GM12878 (cell line): ENCODE measurements at regions not wholly inside any gene's neighbourhood (a gene's known extent, or its start where the extent isn't known, plus 50 kb on each side); places are given as distances from the start of the nearest gene placed in this dataset.

Experiments used
- ATAC-seq: fragments of 200-7000 bp; cut with Tn5 transposase; 3 replicates; pipeline ENCODE4 v1.9.1; 2020; ENCODE audit warnings: mild to moderate bottlenecking, moderate library complexity
- BruUV-seq: library from RNA; stranded (reverse); fragments of 400-500 nt; replicated peaks from 2 replicates; lab custom pipeline; 2021; lab: Mats Ljungman, UMichigan
- CTCF ChIA-PET: fragments of 300-600 bp; sonication (Branson Sonifier 250); formaldehyde crosslinking; extraction: SDS; loops from one replicate; lab custom pipeline; 2021; ENCODE audit warnings: inconsistent platforms; lab: Yijun Ruan, JAX
- POLR2A ChIA-PET: fragments of 350-600 bp; formaldehyde crosslinking; extraction: SDS; loops from one replicate; lab custom pipeline; 2021; ENCODE audit warnings: inconsistent platforms; lab: Charles Lee
- RAD21 ChIA-PET: fragments of 300-600 bp; sonication (Branson Sonifier 250); formaldehyde crosslinking; loops from one replicate; lab custom pipeline; 2023; ENCODE audit warnings: antibody characterized with exemption; ENCODE audit not compliant: unreplicated experiment; lab: Charles Lee
- SMC1A ChIA-PET: fragments of 300-600 bp; sonication (Branson Sonifier 250); formaldehyde crosslinking; loops from one replicate; lab custom pipeline; 2023; ENCODE audit not compliant: unreplicated experiment, uncharacterized antibody; lab: Charles Lee
- DNase-seq: peaks from one replicate; pipeline ENCODE4 v3.0.0-alpha.2; 2011; ENCODE audit warnings: low read depth, low spot score
- FAIRE-seq: peaks from 3 replicates; lab custom pipeline; 2011; peaks lifted over from hg19 to GRCh38; lab: Jason Lieb, UNC
- H2AFZ ChIP-seq: 2 replicates; pipeline ENCODE4 v1.6.0; 2011; ENCODE audit warnings: low read depth, low read length, control low read depth; ENCODE audit not compliant: control insufficient read depth
- H3K27ac ChIP-seq: 2 replicates; pipeline ENCODE4 v1.5.1; 2011; ENCODE audit warnings: control low read depth; ENCODE audit not compliant: control insufficient read depth, insufficient read depth
- H3K27me3 ChIP-seq, 2 experiments: replicated peaks in 1 of 2; 2 replicates each; pipeline versions ENCODE4 v1.6.0 to v1.6.1; 2011; ENCODE audit warnings: low read length in 1 of 2; ENCODE audit not compliant: control insufficient read depth in 2 of 2, insufficient read depth in 2 of 2
- H3K36me3 ChIP-seq, 2 experiments: 2 replicates each; pipeline ENCODE4 v1.5.1; 2011; ENCODE audit warnings: low read length in 1 of 2; ENCODE audit not compliant: control insufficient read depth in 2 of 2, insufficient read depth in 2 of 2
- H3K4me1 ChIP-seq: 2 replicates; pipeline ENCODE4 v1.6.1; 2011; ENCODE audit warnings: mild to moderate bottlenecking, low read length, moderate library complexity, mixed read lengths; ENCODE audit not compliant: control insufficient read depth, insufficient read depth
- H3K4me2 ChIP-seq: 2 replicates; pipeline ENCODE4 v1.6.0; 2011; ENCODE audit warnings: control low read depth; ENCODE audit not compliant: control insufficient read depth, insufficient read depth
- H3K4me3 ChIP-seq: fragments of 200-600 bp; sonication (generic); 2 replicates; pipeline ENCODE4 v1.5.1; 2016
- H3K79me2 ChIP-seq: 2 replicates; pipeline ENCODE4 v1.6.0; 2011; ENCODE audit warnings: low read length; ENCODE audit not compliant: control insufficient read depth, insufficient read depth
- H3K9ac ChIP-seq: 2 replicates; pipeline ENCODE4 v1.8.0; 2011; ENCODE audit warnings: low read length, control low read depth, mixed read lengths; ENCODE audit not compliant: control insufficient read depth, insufficient read depth
- H3K9me3 ChIP-seq: replicated peaks from 3 replicates; pipeline ENCODE4 v1.5.1; 2011; ENCODE audit warnings: mild to moderate bottlenecking, low read length; ENCODE audit not compliant: control insufficient read depth, insufficient read depth
- H4K20me1 ChIP-seq: 2 replicates; pipeline ENCODE4 v1.6.0; 2011; ENCODE audit not compliant: control insufficient read depth, insufficient read depth
- KDM1A ChIP-seq: fragments of 200-600 bp; sonication (generic); IDR thresholded peaks from 2 replicates; pipeline ENCODE4 v1.6.1; 2016; ENCODE audit warnings: borderline replicate concordance
- SIX5 ChIP-seq: IDR thresholded peaks from 2 replicates; pipeline ENCODE4 v1.6.1; 2011; ENCODE audit warnings: mild to moderate bottlenecking, low read depth, low read length, moderate library complexity; ENCODE audit not compliant: severe bottlenecking
- WGBS: methylation state at CpG from one replicate; pipeline ENCODE4 v1.1.6; 2016; ENCODE audit warnings: low lambda C conversion rate; ENCODE audit not compliant: insufficient replicate concordance, insufficient coverage; ENCODE audit errors: missing lambda C conversion rate; 5-methylcytosine and 5-hydroxymethylcytosine counted together
- in situ Hi-C: fragments of 300-500 bp; cut with MboI; formaldehyde crosslinking; loops from 9 replicates; pipeline ENCODE4 v1.14.3; 2018; ENCODE audit warnings: mixed read lengths
- intact Hi-C: fragments of 100-400 bp; cut with micrococcal nuclease; formaldehyde crosslinking; loops from one replicate; pipeline ENCODE4 v1.14.2; 2022; ENCODE audit not compliant: unreplicated experiment
- TF ChIP-seq, protein P1 (sequence below): IDR thresholded peaks from 2 replicates; pipeline ENCODE4 v1.6.1; 2012; ENCODE audit warnings: improper control_type of control experiment, low read depth, low read length; ENCODE audit not compliant: insufficient replicate concordance

DNA sequence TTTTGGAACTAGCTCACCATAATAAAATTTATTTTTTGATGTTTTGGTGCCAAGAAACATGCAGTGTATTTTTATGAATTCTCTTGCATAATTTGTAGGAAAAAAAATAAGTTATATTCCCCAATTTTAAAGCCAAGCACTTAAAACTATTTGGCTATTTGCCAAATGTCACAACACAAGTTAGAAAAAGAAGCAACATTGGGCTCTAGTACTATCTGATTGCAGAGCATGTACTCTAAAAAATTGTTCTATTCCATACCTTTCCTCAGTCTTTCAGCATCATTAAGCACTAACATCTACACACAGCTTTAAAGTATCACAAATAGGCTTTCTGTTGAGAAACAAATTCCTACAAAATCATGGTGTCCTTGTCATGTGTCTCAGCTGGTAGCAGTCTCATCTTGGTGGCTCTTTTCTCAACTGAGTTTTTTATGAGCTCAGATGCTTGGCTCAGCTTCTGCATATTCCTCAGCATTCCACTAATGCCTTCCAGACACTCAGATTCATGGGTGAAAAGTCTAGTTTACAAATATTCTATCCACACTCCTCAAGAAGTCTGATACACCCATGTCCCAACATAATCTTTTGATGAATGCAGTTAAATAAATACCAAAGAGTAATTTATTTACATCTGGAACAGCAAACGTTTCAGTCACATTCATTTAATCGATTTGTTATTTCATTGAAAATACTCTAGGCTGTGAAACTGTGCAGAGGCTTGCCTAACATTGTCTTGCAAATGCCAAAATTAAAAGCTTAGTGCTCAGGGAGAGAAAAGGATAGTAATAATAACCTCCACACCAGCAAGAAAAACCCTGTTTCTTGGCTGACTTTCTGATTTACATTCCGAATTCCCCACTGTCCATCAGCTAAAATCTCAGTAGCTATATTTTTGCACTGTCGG, 2209.9 kb downstream of the PCDH7 start:
- Histone ChIP-seq H3K4me3 (no peak overlapping the region), H3K27ac (no peak overlapping the region), H2AFZ (no peak overlapping the region), H3K9me3 (no peaks in the 10 kb centered on the region), H3K9ac (no peak overlapping the region), H4K20me1 (no peaks in the 10 kb centered on the region), H3K79me2 (no peaks in the 10 kb centered on the region), H3K4me1 (no peaks in the 10 kb centered on the region), H3K36me3 (no peaks in the 10 kb centered on the region), H3K4me2 (no peak overlapping the region), H3K27me3 (no peaks in the 10 kb centered on the region)
- 10% methylated on average over 4 of the region's 4 CpGs for WGBS
- in situ Hi-C loops: no loop called here
- RAD21 ChIA-PET: no interaction called here
- POLR2A ChIA-PET: no interaction called here
- SMC1A ChIA-PET: interaction anchor here (0.8 kb wide), 1 partner anchor 34 kb away, joined by 3 read pairs; no protein-coding TSS in a partner anchor
- no peak for TF ChIP-seq KDM1A
- no peak for TF ChIP-seq SIX5
- TF ChIP-seq, protein P1, sequence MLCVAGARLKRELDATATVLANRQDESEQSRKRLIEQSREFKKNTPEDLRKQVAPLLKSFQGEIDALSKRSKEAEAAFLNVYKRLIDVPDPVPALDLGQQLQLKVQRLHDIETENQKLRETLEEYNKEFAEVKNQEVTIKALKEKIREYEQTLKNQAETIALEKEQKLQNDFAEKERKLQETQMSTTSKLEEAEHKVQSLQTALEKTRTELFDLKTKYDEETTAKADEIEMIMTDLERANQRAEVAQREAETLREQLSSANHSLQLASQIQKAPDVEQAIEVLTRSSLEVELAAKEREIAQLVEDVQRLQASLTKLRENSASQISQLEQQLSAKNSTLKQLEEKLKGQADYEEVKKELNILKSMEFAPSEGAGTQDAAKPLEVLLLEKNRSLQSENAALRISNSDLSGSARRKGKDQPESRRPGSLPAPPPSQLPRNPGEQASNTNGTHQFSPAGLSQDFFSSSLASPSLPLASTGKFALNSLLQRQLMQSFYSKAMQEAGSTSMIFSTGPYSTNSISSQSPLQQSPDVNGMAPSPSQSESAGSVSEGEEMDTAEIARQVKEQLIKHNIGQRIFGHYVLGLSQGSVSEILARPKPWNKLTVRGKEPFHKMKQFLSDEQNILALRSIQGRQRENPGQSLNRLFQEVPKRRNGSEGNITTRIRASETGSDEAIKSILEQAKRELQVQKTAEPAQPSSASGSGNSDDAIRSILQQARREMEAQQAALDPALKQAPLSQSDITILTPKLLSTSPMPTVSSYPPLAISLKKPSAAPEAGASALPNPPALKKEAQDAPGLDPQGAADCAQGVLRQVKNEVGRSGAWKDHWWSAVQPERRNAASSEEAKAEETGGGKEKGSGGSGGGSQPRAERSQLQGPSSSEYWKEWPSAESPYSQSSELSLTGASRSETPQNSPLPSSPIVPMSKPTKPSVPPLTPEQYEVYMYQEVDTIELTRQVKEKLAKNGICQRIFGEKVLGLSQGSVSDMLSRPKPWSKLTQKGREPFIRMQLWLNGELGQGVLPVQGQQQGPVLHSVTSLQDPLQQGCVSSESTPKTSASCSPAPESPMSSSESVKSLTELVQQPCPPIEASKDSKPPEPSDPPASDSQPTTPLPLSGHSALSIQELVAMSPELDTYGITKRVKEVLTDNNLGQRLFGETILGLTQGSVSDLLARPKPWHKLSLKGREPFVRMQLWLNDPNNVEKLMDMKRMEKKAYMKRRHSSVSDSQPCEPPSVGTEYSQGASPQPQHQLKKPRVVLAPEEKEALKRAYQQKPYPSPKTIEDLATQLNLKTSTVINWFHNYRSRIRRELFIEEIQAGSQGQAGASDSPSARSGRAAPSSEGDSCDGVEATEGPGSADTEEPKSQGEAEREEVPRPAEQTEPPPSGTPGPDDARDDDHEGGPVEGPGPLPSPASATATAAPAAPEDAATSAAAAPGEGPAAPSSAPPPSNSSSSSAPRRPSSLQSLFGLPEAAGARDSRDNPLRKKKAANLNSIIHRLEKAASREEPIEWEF: no peak
- DNase-seq: no peak
- no peak for ATAC-seq
- CTCF ChIA-PET: no interaction called here
- no peak for FAIRE-seq
- no TSS peak for BruUV-seq
- intact Hi-C loops: no loop called here
